Heart left ventricle (tissue), 16 donors: ENCODE measurements at regions not wholly inside any gene's neighbourhood (a gene's known extent, or its start where the extent isn't known, plus 50 kb on each side); places are given as distances from the start of the nearest gene placed in this dataset.

Experiments
- ATAC-seq, 4 donors: fragments of 200-7000 bp; cut with Tn5 transposase; one replicate each; pipeline ENCODE4 v1.9.1; 2020 to 2022; ENCODE audit warnings: moderate library complexity in 4 of 4, mild to moderate bottlenecking in 3 of 4, moderate number of reproducible peaks in 1 of 4
- DNase-seq, 5 donors: peaks; one replicate each; pipeline ENCODE4 v3.0.0-alpha.2; 2020
- H3K27ac ChIP-seq, 12 donors: fragments of 200-600 bp; sonication (generic) in 4 of 12; one replicate each; pipeline versions ENCODE4 v1.5.0 to v1.8.0; 2016 to 2022; ENCODE audit warnings: mild to moderate bottlenecking in 2 of 12
- H3K27me3 ChIP-seq, 9 donors: fragments of 200-600 bp; sonication (generic) in 2 of 9; one replicate each; pipeline versions ENCODE4 v1.5.1 to v1.8.0; 2016 to 2022; ENCODE audit warnings: mild to moderate bottlenecking in 3 of 9
- H3K36me3 ChIP-seq, 9 donors: fragments of 200-600 bp; sonication (generic) in 2 of 9; one replicate each; pipeline versions ENCODE4 v1.5.0 to v1.8.0; 2018 to 2022; ENCODE audit warnings: mild to moderate bottlenecking in 2 of 9
- H3K4me1 ChIP-seq, 12 donors: fragments of 200-600 bp; sonication (generic) in 4 of 12; one replicate each; pipeline versions ENCODE4 v1.5.0 to v1.8.0; 2016 to 2022; ENCODE audit warnings: mild to moderate bottlenecking in 3 of 12
- H3K4me3 ChIP-seq, 12 donors: fragments of 200-600 bp; sonication (generic) in 4 of 12; one replicate each; pipeline versions ENCODE4 v1.5.0 to v1.8.0; 2017 to 2022; ENCODE audit warnings: mild to moderate bottlenecking in 9 of 12, moderate library complexity in 4 of 12
- H3K9me3 ChIP-seq, 12 donors: fragments of 200-600 bp; sonication (generic) in 4 of 12; one replicate each; pipeline versions ENCODE4 v1.5.0 to v1.8.0; 2016 to 2022; ENCODE audit warnings: mild to moderate bottlenecking in 1 of 12
- POLR2A ChIP-seq, 2 donors: fragments of 450-650 bp; IDR thresholded peaks; one replicate each; pipeline ENCODE4 v1.6.1; 2017; ENCODE audit warnings: antibody characterized with exemption in 2 of 2, mild to moderate bottlenecking in 2 of 2, moderate library complexity in 2 of 2
- WGBS, 4 donors: extraction: QIAGEN DNeasy Blood & Tissue Kit in 2 of 4; methylation state at CpG; one replicate each; pipeline versions ENCODE4 v1.1.5 to v1.1.7; 2013 to 2018; 5-methylcytosine and 5-hydroxymethylcytosine counted together
- intact Hi-C, 10 donors: fragments of 100-400 bp; cut with DNase I; formaldehyde crosslinking; loops; one replicate each; pipeline versions ENCODE4 v1.11.1 to v1.14.2; 2022
- TF ChIP-seq, protein P1 (sequence below), 12 donors: fragments of 200-600 bp; sonication (generic) in 4 of 12; IDR thresholded peaks; one replicate each; pipeline versions ENCODE4 v1.5.0 to v1.8.0; 2018 to 2022; ENCODE audit warnings: antibody characterized with exemption in 12 of 12, mild to moderate bottlenecking in 5 of 12
- donor health status: ischemic (EF 13 %, LVEDD 7.1; RV severe dilation, severe dysfunction).
- donor health status: healthy with polysubstance abuse.
- donor health status: DM: no; HTN: yes; CAD: no.
- donor health status: DM: no; HTN: no; CAD: no.
- donor health status: ischemic (EF 25% LVEDD 6.9; RV normal size, moderate dysfunction).
- donor health status: ischemic (EF 25% LVEDD 5.7; RV mildly dilated, moderate dysfunction).
- donor health status: healthy.
- donor health status: DM: yes; HTN: yes; CAD: no.
- donor health status: ischemic (EF 35%, LVEDD 5.7; RV mildly dilated, moderate dysfunction).
- donor health status: nonischemic (EF 11% LVEDD 7.7; RV severe dilation, severe dysfunction).
- donor health status: DM: yes; HTN: yes; CAD: no.
- donor health status: PGD.
- donor health status: ischemic (EF 29% LVEDD 5.4; RV normal size, mild dysfunction).
- donor health status: nonischemic (EF 23%, LVEDD 6.1; RV moderate dilation, normal function).

DNA sequence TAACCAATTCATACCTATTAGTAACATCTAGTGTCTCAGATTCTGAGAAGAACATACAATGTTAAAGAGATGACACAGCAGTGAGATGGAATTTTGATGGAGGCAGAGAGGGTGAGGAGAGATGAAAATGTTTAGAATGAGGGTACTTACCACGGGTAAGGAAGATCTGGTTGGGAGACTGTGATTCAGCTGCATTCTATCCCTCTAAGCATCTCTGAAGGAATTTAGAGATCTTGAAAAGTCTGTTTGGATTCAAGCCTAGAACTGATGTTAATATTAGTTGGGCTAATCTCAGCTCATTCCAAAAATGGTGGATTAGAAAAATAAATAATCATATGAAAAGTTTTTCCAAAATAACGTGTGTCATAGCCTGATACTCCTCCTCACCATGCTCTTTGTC lies 191.5 kb upstream of the CLINT1 start:
- Histone ChIP-seq H3K27me3 (peaks cover 0 to 4% (median 0%) of the 10 kb centered on the region in 9 donors), H3K9me3 (no peaks in the 10 kb centered on the region), H3K27ac (no peak overlapping the region), H3K4me1 (no peaks in the 10 kb centered on the region), H3K36me3 (no peaks in the 10 kb centered on the region), H3K4me3 (no peak overlapping the region)
- no peak for DNase-seq
- 37 to 56% (median 39%) methylated on average over 2 of the region's 2 CpGs for WGBS, 4 donors
- ATAC-seq, result no peak
- intact Hi-C loops, result loop anchor here in 1 of 10 donors (5.0 kb wide), 1 partner anchor 1702 kb away; no protein-coding TSS in a partner anchor
- no peak for TF ChIP-seq POLR2A (IDR thresholded peaks at IDR 0.05)
- TF ChIP-seq, protein P1, sequence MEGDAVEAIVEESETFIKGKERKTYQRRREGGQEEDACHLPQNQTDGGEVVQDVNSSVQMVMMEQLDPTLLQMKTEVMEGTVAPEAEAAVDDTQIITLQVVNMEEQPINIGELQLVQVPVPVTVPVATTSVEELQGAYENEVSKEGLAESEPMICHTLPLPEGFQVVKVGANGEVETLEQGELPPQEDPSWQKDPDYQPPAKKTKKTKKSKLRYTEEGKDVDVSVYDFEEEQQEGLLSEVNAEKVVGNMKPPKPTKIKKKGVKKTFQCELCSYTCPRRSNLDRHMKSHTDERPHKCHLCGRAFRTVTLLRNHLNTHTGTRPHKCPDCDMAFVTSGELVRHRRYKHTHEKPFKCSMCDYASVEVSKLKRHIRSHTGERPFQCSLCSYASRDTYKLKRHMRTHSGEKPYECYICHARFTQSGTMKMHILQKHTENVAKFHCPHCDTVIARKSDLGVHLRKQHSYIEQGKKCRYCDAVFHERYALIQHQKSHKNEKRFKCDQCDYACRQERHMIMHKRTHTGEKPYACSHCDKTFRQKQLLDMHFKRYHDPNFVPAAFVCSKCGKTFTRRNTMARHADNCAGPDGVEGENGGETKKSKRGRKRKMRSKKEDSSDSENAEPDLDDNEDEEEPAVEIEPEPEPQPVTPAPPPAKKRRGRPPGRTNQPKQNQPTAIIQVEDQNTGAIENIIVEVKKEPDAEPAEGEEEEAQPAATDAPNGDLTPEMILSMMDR (IDR thresholded peaks at IDR 0.05), result no peak

DNA sequence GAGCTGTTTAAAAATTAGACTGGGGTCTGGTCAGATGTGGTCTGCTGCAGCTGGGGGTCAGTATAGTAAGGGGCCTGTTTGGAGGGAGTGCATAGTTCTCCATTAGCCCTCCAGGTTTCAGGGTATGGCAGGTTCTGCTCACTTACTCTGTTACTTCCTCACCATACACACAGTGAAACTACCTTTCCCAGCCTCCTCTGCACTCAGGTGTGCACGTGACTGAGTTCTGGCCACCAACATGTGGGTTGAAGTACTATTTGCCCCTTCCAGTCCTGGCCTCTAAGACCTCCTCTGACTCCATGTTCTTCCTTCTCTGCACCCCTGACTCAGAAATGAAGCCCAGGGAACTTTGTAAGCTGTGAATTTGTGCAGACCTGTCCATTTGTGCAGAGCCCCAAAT lies 190.5 kb upstream of the CLINT1 start:
- DNase-seq (no peak), ATAC-seq (no peak)
- TF ChIP-seq POLR2A (IDR thresholded peaks at IDR 0.05), result no peak
- TF ChIP-seq, protein P1 (IDR thresholded peaks at IDR 0.05), result no peak
- H3K27me3 ChIP-seq, result peaks cover 0 to 4% (median 0%) of the 10 kb centered on the region in 9 donors
- WGBS, 4 donors, result 57 to 83% (median 67%) methylated on average over 1 of the region's 1 CpG; no CpG with 5 or more reads in 1 of the 4 donors
- no peaks in the 10 kb centered on the region for H3K9me3 ChIP-seq
- H3K36me3 ChIP-seq, result no peaks in the 10 kb centered on the region
- no peak overlapping the region for H3K27ac ChIP-seq
- H3K4me3 ChIP-seq, result no peak overlapping the region
- no peaks in the 10 kb centered on the region for H3K4me1 ChIP-seq
- intact Hi-C loops, result no loop called here

DNA sequence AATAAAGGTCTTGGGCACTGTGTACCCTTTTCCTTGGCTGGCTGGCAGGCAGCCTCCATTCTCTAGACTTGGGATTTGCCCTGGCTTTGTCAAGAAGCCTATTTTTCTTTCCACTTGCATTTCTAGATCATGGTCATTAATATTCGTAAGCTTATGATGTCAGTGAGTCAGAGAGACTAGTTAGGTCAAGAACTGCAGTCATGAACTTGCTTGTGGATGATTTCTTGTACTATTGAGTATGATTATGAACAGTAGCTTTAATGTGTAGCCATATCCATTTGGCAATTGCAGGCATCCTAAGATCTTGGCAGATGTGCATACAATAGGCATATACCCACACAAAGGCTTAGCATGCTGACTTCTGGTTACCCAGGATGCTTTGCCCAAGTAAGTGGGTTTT lies 186.8 kb upstream of the CLINT1 start:
- intact Hi-C loops, result no loop called here
- DNase-seq, result no peak
- Histone ChIP-seq H3K4me1 (no peaks in the 10 kb centered on the region), H3K9me3 (no peaks in the 10 kb centered on the region), H3K27me3 (peaks cover 0 to 4% (median 0%) of the 10 kb centered on the region in 9 donors), H3K36me3 (no peaks in the 10 kb centered on the region), H3K4me3 (no peak overlapping the region), H3K27ac (no peak overlapping the region)
- TF ChIP-seq, protein P1 (IDR thresholded peaks at IDR 0.05), result no peak
- TF ChIP-seq POLR2A (IDR thresholded peaks at IDR 0.05), result no peak
- ATAC-seq, result no peak
- WGBS, 4 donors, result 83 to 95% (median 87%) methylated on average over 1 of the region's 1 CpG

DNA sequence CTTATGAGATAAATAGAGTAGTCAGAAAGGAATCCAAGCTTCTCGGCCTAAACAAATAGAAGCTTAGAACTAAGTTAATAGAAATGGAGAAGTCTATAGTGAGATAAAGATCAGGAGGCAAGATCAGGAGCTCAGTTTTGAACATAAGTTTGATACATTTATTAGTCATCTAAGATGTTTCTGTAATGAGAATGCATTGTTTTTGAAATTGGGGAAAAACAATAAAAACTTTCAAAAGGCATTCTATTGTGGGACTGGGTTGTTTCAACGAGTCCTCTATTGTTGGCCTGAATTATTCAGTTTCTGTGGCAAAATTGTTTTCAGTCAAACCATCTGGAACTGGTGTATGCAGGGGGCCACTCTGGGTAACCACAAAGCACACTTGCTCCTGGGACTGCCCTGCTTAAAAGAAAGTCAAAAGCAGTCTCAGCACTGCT lies 181.0 kb upstream of the CLINT1 start:
- intact Hi-C loops, result no loop called here
- Histone ChIP-seq H3K9me3 (peaks cover 0 to 5% (median under 1%) of the 10 kb centered on the region in 12 donors), H3K36me3 (no peaks in the 10 kb centered on the region), H3K27me3 (no peaks in the 10 kb centered on the region), H3K4me3 (no peak overlapping the region), H3K27ac (no peak overlapping the region), H3K4me1 (no peaks in the 10 kb centered on the region)
- TF ChIP-seq, protein P1 (IDR thresholded peaks at IDR 0.05), result no peak
- TF ChIP-seq POLR2A (IDR thresholded peaks at IDR 0.05), result no peak
- no peak for DNase-seq
- ATAC-seq, result no peak
- 75 to 87% (median 78%) methylated on average over 2 of the region's 2 CpGs for WGBS, 4 donors
